NT2/D1 (cell line): ENCODE measurements at regions not wholly inside any gene's neighbourhood (a gene's known extent, or its start where the extent isn't known, plus 50 kb on each side); places are given as distances from the start of the nearest gene placed in this dataset.

Experiments used
- YY1 ChIP-seq: IDR thresholded peaks from 2 replicates; pipeline ENCODE4 v1.6.1; 2011; ENCODE audit not compliant: insufficient read length, insufficient read depth
- ZNF274 ChIP-seq: IDR thresholded peaks from 2 replicates; pipeline ENCODE4 v1.6.1; 2011; ENCODE audit warnings: mild to moderate bottlenecking, low read depth, low read length

- no peak for TF ChIP-seq YY1
- TF ChIP-seq ZNF274: no peak
Observed at GRCh38 chr22:19579880-19580279, 55.7 kb upstream of the CLDN5 start.
